Transverse colon (tissue), 4 donors: ENCODE measurements at regions not wholly inside any gene's neighbourhood (a gene's known extent, or its start where the extent isn't known, plus 50 kb on each side); places are given as distances from the start of the nearest gene placed in this dataset.

Experiments
- EP300 ChIP-seq: sonication (generic); formaldehyde crosslinking; IDR thresholded peaks from one replicate; pipeline ENCODE4 v1.6.1; 2017; ENCODE audit warnings: antibody characterized with exemption, low read depth
- POLR2A ChIP-seq: fragments of 450-650 bp; IDR thresholded peaks from one replicate; pipeline ENCODE4 v1.6.1; 2016; ENCODE audit warnings: antibody characterized with exemption, mild to moderate bottlenecking, moderate library complexity
- POLR2AphosphoS5 ChIP-seq, 3 donors: sonication (generic); formaldehyde crosslinking; IDR thresholded peaks; one replicate each; pipeline ENCODE4 v1.6.1; 2016; ENCODE audit warnings: antibody characterized with exemption in 3 of 3
- TF ChIP-seq, protein P1 (sequence below), 5 experiments: fragments of 200-600 bp in 3 of 5; fragments of 450-650 bp in 2 of 5; sonication (generic) in 3 of 5; IDR thresholded peaks; 1 replicate in 2 of 5; 2 replicates in 3 of 5; pipeline ENCODE4 v1.5.1; 2016 to 2017; ENCODE audit warnings: antibody characterized with exemption in 5 of 5, inconsistent platforms in 3 of 5, mild to moderate bottlenecking in 2 of 5, moderate library complexity in 1 of 5

DNA sequence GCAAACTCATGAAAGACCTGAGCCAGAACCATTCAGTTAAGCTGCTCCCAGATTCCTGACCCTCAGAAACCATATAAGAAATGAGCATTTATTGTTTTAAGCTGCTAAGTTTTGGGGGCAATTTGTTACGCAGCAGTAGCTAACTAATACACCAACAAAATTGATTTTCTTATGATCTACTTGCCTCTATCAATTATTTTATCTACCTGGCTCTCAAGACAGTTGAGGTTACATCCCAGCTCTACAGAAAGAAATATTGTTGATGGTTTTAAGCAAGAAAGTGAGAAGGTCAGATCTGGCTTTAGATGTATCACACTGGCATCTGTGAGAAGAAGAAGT lies 103.1 kb upstream of the MDM1 start:
- TF ChIP-seq EP300 = no peak
- no peak for TF ChIP-seq POLR2A
- TF ChIP-seq, protein P1, sequence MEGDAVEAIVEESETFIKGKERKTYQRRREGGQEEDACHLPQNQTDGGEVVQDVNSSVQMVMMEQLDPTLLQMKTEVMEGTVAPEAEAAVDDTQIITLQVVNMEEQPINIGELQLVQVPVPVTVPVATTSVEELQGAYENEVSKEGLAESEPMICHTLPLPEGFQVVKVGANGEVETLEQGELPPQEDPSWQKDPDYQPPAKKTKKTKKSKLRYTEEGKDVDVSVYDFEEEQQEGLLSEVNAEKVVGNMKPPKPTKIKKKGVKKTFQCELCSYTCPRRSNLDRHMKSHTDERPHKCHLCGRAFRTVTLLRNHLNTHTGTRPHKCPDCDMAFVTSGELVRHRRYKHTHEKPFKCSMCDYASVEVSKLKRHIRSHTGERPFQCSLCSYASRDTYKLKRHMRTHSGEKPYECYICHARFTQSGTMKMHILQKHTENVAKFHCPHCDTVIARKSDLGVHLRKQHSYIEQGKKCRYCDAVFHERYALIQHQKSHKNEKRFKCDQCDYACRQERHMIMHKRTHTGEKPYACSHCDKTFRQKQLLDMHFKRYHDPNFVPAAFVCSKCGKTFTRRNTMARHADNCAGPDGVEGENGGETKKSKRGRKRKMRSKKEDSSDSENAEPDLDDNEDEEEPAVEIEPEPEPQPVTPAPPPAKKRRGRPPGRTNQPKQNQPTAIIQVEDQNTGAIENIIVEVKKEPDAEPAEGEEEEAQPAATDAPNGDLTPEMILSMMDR (IDR thresholded peaks at IDR 0.05) = no peak
- TF ChIP-seq POLR2AphosphoS5 (IDR thresholded peaks at IDR 0.05) = no peak
